GM12878 (cell line): ENCODE measurements at regions not wholly inside any gene's neighbourhood (a gene's known extent, or its start where the extent isn't known, plus 50 kb on each side); places are given as distances from the start of the nearest gene placed in this dataset.

ENCODE experiments used
- ATAC-seq: fragments of 200-7000 bp; cut with Tn5 transposase; 3 replicates; pipeline ENCODE4 v1.9.1; 2020; ENCODE audit warnings: mild to moderate bottlenecking, moderate library complexity
- BruUV-seq: library from RNA; stranded (reverse); fragments of 400-500 nt; replicated peaks from 2 replicates; lab custom pipeline; 2021; lab: Mats Ljungman, UMichigan
- CTCF ChIA-PET: fragments of 300-600 bp; sonication (Branson Sonifier 250); formaldehyde crosslinking; extraction: SDS; loops from one replicate; lab custom pipeline; 2021; ENCODE audit warnings: inconsistent platforms; lab: Yijun Ruan, JAX
- POLR2A ChIA-PET: fragments of 350-600 bp; formaldehyde crosslinking; extraction: SDS; loops from one replicate; lab custom pipeline; 2021; ENCODE audit warnings: inconsistent platforms; lab: Charles Lee
- RAD21 ChIA-PET: fragments of 300-600 bp; sonication (Branson Sonifier 250); formaldehyde crosslinking; loops from one replicate; lab custom pipeline; 2023; ENCODE audit warnings: antibody characterized with exemption; ENCODE audit not compliant: unreplicated experiment; lab: Charles Lee
- SMC1A ChIA-PET: fragments of 300-600 bp; sonication (Branson Sonifier 250); formaldehyde crosslinking; loops from one replicate; lab custom pipeline; 2023; ENCODE audit not compliant: unreplicated experiment, uncharacterized antibody; lab: Charles Lee
- DNase-seq: peaks from one replicate; pipeline ENCODE4 v3.0.0-alpha.2; 2011; ENCODE audit warnings: low read depth, low spot score
- FAIRE-seq: peaks from 3 replicates; lab custom pipeline; 2011; peaks lifted over from hg19 to GRCh38; lab: Jason Lieb, UNC
- H2AFZ ChIP-seq: 2 replicates; pipeline ENCODE4 v1.6.0; 2011; ENCODE audit warnings: low read depth, low read length, control low read depth; ENCODE audit not compliant: control insufficient read depth
- H3K27ac ChIP-seq: 2 replicates; pipeline ENCODE4 v1.5.1; 2011; ENCODE audit warnings: control low read depth; ENCODE audit not compliant: control insufficient read depth, insufficient read depth
- H3K27me3 ChIP-seq, 2 experiments: replicated peaks in 1 of 2; 2 replicates each; pipeline versions ENCODE4 v1.6.0 to v1.6.1; 2011; ENCODE audit warnings: low read length in 1 of 2; ENCODE audit not compliant: control insufficient read depth in 2 of 2, insufficient read depth in 2 of 2
- H3K36me3 ChIP-seq, 2 experiments: 2 replicates each; pipeline ENCODE4 v1.5.1; 2011; ENCODE audit warnings: low read length in 1 of 2; ENCODE audit not compliant: control insufficient read depth in 2 of 2, insufficient read depth in 2 of 2
- H3K4me1 ChIP-seq: 2 replicates; pipeline ENCODE4 v1.6.1; 2011; ENCODE audit warnings: mild to moderate bottlenecking, low read length, moderate library complexity, mixed read lengths; ENCODE audit not compliant: control insufficient read depth, insufficient read depth
- H3K4me2 ChIP-seq: 2 replicates; pipeline ENCODE4 v1.6.0; 2011; ENCODE audit warnings: control low read depth; ENCODE audit not compliant: control insufficient read depth, insufficient read depth
- H3K4me3 ChIP-seq: fragments of 200-600 bp; sonication (generic); 2 replicates; pipeline ENCODE4 v1.5.1; 2016
- H3K79me2 ChIP-seq: 2 replicates; pipeline ENCODE4 v1.6.0; 2011; ENCODE audit warnings: low read length; ENCODE audit not compliant: control insufficient read depth, insufficient read depth
- H3K9ac ChIP-seq: 2 replicates; pipeline ENCODE4 v1.8.0; 2011; ENCODE audit warnings: low read length, control low read depth, mixed read lengths; ENCODE audit not compliant: control insufficient read depth, insufficient read depth
- H3K9me3 ChIP-seq: replicated peaks from 3 replicates; pipeline ENCODE4 v1.5.1; 2011; ENCODE audit warnings: mild to moderate bottlenecking, low read length; ENCODE audit not compliant: control insufficient read depth, insufficient read depth
- H4K20me1 ChIP-seq: 2 replicates; pipeline ENCODE4 v1.6.0; 2011; ENCODE audit not compliant: control insufficient read depth, insufficient read depth
- ATF3 ChIP-seq: IDR thresholded peaks from 2 replicates; pipeline ENCODE4 v1.6.1; 2011; ENCODE audit warnings: low read depth, mild to moderate bottlenecking, low read length, moderate library complexity, borderline replicate concordance; ENCODE audit errors: extremely low read depth
- RCOR1 ChIP-seq: conservative IDR thresholded peaks from 2 replicates; pipeline ENCODE4 v1.6.1; 2012; ENCODE audit warnings: low read depth, low read length, improper control_type of control experiment
- ZBTB40 ChIP-seq: fragments of 450-650 bp; IDR thresholded peaks from 2 replicates; pipeline ENCODE4 v1.6.1; 2016; ENCODE audit warnings: mild to moderate bottlenecking, moderate library complexity, borderline replicate concordance
- in situ Hi-C: fragments of 300-500 bp; cut with MboI; formaldehyde crosslinking; loops from 9 replicates; pipeline ENCODE4 v1.14.3; 2018; ENCODE audit warnings: mixed read lengths
- intact Hi-C: fragments of 100-400 bp; cut with micrococcal nuclease; formaldehyde crosslinking; loops from one replicate; pipeline ENCODE4 v1.14.2; 2022; ENCODE audit not compliant: unreplicated experiment

DNA sequence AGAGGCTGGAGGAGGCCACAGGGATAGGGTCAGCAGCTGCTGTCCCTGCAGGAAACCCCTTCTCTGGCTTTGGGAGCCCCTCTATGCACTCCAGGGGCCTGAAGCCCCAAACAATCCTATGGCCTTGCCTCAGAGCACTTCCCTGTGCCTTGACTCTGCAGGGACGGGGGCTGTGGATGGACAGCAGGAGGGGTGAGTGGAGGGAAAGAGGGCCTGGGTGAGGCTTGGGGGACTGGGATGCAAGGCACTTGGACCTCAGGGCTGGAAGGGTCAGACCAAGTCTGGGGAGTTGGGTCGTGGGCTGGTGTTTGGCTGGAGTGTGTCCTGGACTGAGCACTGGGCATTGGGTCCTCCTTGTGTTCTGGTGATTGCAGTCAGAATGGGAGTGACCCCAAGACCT is 769.8 kb downstream of the EPHA3 start (continued):
- TF ChIP-seq ATF3 (no peak), ZBTB40 (no peak)

- Histone ChIP-seq H3K9ac (no peak overlapping the region), H2AFZ (no peak overlapping the region), H3K79me2 (no peaks in the 10 kb centered on the region), H3K4me3 (no peak overlapping the region), H3K9me3 (no peaks in the 10 kb centered on the region), H3K36me3 (no peaks in the 10 kb centered on the region), H3K27ac (no peak overlapping the region), H3K27me3 (no peaks in the 10 kb centered on the region), H4K20me1 (no peaks in the 10 kb centered on the region), H3K4me2 (no peak overlapping the region), H3K4me1 (no peaks in the 10 kb centered on the region)
- in situ Hi-C loops (no loop called here), intact Hi-C loops (no loop called here)
- ATAC-seq, result no peak
- no peak for TF ChIP-seq RCOR1
- ChIA-PET SMC1A (no interaction called here), POLR2A (no interaction called here), CTCF (no interaction called here), RAD21 (no interaction called here)
- BruUV-seq, result no TSS peak
- no peak for DNase-seq
- FAIRE-seq, result no peak
Observed at GRCh38 chr3:89889386-89889785, 782.0 kb downstream of the EPHA3 start.
